NCI-H774 (cell line): ENCODE measurements at regions not wholly inside any gene's neighbourhood (a gene's known extent, or its start where the extent isn't known, plus 50 kb on each side); places are given as distances from the start of the nearest gene placed in this dataset.
"Not testable (repeated sequence)": the region's sequence is repeated elsewhere in the genome, so short reads cannot be mapped to it uniquely, and the experiment has no call there.

Source experiments
- DNase-seq: peaks from one replicate; lab custom pipeline; 2025; lab: John Stamatoyannopoulos, UW

DNA sequence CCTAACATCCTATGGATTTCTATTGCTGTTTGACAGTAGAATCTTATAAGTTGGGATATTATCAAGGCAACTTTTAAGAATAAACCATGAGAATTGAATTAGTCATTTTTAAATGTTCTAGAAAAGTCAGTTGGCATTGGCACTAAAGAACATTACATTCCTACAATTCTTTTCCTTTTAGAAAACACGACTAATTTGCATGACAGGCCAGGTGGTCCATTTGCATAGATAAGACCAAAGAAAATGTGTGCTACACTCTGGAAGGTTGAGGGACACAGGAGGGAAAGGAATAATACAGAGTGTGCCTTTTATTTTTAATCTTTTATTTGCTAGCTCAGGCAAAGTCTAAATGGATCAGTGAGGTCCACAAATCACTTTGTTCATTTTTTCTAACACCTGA lies 962.3 kb downstream of the EPHA3 start:
- no peak for DNase-seq

DNA sequence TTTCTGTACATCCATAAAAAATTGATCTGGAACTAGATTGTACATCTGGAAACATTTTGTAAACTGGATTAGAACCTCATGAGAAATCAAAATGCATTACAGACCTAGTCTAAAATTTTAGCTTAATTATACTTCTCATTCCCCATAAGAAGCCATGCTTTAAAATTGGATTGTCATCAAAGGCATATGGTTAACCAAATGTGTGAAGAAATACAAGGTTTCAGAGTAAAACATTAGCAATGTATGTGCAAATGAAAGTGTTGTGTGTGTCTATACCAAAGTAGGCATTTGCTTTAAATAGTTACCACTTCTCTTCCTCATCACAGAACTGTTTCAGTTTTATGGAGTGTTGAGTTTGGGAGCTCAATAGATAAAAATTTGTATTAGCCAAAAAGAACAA lies 968.7 kb downstream of the EPHA3 start:
- DNase-seq: no peak

GRCh38 chr3:90080988-90081387 lies 973.6 kb downstream of the EPHA3 start:
- no peak for DNase-seq

- not testable (repeated sequence) for DNase-seq
Observed at GRCh38 chr3:90086297-90086696, 978.9 kb downstream of the EPHA3 start.

- DNase-seq: no peak
Observed at GRCh38 chr3:90087703-90088102, 980.3 kb downstream of the EPHA3 start.

DNA sequence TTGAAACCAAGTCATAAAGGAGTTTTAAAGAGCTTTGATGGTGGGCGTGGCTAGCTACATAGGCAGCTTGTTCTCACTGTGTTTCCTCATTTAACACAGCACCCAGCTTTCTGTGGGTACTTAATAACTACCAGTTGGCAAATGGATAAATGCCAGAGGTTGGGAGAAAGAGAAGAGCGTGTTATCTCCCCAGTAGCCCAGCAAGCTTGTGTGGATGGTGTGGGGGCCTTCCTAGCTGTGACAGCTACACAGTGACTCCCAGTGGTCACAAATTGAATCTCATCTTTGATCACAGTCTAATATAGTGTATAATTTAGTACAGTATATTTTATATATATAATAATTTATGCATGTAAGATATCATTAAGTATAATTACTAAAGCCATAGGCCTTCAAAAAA lies 984.1 kb downstream of the EPHA3 start:
- peak; percentile 2 for DNase-seq

- no peak for DNase-seq
Observed at GRCh38 chr3:90092994-90093393, 985.6 kb downstream of the EPHA3 start.

- no peak for DNase-seq
Observed at GRCh38 chr3:90095811-90096210, 988.4 kb downstream of the EPHA3 start.

DNA sequence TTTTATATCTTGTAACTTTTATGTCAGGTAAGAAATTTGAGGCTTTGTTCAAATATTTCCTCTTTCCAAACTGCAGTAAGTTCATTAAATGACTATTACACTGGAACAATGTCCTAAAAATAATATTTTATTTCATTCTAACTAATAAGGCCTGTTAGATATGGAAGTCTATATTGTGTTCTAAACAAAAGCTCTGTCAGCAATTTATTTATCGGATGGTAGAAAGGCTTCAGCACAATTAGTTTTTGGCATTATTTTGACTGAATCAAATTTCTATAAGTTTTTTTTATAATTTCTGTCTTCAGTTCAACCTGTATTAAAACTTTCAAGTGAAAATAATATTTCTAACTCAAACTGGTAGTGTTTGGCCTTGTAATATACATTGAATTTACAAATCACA lies 992.1 kb downstream of the EPHA3 start:
- DNase-seq: no peak

- DNase-seq: no peak
Observed at GRCh38 chr3:90102146-90102545, 994.7 kb downstream of the EPHA3 start.

DNA sequence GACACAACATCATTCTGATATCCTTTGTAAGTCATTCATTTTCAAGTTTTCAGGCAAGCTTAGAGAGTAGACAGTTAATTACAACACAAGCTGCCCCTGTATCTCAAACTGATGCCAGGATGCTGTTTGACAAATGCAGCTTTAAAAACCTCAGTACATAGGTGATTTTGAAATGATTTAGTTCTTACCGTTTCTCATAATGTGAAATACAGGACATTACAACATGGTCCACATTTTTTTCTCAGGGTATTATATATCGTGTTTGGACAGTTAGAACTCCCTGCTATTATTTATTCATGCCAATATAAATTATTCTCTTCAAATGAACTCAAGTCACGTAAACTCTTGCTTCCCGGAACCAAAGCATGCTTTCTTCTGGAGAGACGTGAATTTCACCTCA lies 1013.9 kb downstream of the EPHA3 start:
- no peak for DNase-seq

DNA sequence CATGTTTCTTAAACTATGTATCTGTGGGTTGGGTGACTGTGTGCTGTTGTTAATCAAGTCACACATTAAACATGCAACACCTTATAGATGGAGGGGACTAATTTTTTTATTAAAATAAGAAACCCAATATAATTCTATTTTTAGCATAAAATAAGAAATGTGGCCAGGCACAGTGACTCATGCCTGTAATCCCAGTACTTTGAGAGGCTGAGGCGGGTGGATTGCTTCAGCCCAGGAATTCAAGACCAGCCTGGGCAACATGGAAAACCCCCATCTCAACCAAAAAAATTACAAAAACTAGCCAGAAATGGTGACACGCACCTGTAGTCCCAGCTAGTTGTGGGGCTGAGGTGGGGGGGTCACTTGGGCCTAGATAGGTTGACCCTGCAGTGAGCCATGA lies 1021.0 kb downstream of the EPHA3 start:
- DNase-seq: no peak

GRCh38 chr3:90129730-90130129 lies 1022.3 kb downstream of the EPHA3 start:
- DNase-seq: no peak

- no peak for DNase-seq
Observed at GRCh38 chr3:90132197-90132596, 1024.8 kb downstream of the EPHA3 start.

DNA sequence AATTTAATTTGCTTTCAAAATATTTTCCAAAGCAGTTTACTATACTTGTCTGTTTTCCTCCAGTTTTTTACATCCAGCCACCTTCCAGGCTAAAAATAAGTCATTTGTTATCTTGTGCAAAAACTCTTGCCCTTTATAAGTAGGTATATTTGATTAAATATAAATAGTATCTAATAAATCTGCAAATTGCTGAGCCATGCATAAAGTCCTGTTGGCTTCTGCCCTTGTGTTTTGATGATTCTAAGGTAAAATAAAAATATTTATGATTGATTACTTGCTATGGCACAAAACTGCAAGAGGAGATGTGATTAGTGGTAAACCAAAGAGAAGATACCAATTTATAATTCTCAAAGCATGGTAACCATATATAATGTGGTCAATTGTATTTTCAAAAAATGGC lies 1026.7 kb downstream of the EPHA3 start:
- DNase-seq: no peak

GRCh38 chr3:90136456-90137191 lies 1029.2 kb downstream of the EPHA3 start:
- DNase-seq: no peak

GRCh38 chr3:90145094-90145860 lies 1037.9 kb downstream of the EPHA3 start:
- DNase-seq: no peak

- DNase-seq: no peak
Observed at GRCh38 chr3:90180096-90180495, 1072.7 kb downstream of the EPHA3 start.

DNA sequence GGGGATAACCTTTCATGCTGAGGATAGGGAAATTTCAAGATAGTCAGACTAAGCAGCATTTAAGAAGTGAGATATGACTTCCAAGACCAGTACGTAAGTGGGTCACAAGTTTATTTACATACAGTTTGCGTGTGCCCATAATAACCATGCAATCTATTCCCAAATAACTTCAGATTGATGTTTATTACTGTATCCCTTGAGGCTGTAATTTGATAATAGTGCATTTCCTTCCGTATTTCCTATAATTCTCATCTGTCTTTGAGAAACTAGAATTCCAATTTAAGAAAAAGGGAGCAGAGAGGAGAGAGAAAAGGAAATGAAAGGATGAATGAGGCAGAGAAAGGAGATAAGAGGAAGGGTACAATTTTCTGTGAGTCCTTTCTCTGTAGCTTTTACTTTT lies 1073.1 kb downstream of the EPHA3 start:
- DNase-seq: no peak

DNA sequence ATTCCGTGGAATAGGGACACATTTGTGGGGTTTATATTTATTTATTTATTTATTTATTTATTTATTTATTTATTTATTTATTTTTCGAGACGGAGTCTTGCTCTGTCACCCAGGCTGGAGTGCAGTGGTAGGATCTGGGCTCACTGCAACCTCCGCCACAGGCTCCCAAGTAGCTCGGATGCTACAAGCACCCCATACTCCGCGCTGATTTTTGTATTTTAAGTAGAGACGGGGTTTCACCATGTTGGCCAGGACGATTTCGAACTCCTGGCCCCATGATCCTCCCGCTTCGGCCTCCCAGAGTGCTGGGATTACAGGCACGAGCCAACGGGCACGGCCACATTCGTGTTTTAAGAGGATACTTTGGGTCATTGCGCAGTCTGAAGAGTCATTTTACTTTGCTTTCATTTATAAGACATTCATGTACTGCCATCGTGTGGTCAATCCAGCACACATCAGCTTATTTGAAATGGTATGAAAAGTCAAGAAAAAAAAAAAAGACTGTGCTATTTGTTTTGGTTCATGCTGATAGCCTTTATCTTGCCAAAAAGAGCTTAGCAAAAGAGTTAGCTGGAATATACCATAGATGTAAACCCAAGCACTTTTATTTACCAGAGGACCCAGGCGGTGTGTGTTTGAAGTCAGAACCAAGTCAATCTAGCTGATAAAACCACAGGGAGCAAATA lies 1075.0 kb downstream of the EPHA3 start:
- DNase-seq: not testable (repeated sequence)

DNA sequence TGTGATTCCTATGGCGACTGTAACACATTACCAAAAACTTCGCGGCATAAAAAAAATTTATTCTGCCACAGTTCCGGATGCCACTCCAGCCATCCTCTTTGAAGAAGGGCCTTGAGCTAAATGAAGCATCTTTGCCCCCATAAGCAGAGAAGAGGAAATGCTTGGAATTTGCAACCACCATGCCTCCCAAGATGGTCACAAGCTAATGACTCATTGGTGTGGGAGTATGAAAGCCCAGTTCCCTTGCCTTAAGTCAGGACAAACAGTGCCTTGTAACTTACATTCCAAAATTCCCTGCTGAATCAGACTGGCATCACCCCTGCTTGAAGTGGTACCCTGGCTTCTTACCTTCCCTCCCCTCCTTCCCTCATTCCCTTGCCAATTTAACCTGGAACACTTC lies 1077.4 kb downstream of the EPHA3 start:
- DNase-seq: no peak

DNA sequence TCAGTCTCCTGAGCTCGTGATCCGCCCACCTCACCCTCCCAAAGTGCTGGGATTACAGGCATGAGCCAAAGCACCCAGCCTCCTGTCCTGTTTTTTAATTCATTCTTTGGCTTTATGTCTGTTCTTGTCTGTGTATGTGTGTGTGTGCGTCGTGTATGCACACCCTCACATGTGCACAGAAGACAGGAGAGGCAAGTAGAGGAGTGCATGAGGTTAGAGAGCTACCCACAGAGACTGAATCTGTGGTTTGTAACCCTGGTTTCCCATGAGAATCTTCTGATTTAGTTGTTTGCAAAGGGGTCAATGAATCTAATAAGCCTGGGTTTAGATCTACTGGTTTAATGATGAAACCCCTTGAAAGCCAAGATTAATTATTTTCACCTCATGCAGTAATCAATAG lies 1090.0 kb downstream of the EPHA3 start:
- not testable (repeated sequence) for DNase-seq

- not testable (repeated sequence) for DNase-seq
Observed at GRCh38 chr3:90202931-90203330, 1095.5 kb downstream of the EPHA3 start.
